ENCODE measurements at regions not wholly inside any gene's neighbourhood (a gene's known extent, or its start where the extent isn't known, plus 50 kb on each side); places are given as distances from the start of the nearest gene placed in this dataset.

DNA sequence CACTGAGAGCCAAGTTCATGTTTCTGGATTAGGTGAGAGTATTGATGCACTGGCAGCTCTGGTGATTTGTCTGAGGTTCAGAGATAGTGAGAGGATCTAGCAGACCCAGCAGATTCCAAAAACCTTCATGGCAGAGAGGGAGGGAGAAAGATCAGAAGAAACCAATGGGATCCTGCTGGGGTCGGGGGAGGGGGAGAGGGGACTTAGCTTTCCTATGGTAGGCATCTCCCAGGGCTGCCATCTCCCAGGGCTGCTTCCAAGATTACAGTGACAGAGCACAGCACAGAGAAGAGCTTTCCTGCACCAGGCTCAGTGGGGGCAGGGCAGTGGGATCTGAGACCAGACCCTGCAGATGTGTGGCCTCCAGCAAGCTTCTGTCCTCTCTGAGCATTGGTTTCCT lies 76.8 kb upstream of the GDF10 start:
- TF ChIP-seq SIN3A (IDR thresholded peaks at IDR 0.05; ENCODE audit: borderline replicate concordance, insufficient read depth, low read depth, low read length), result no peak
- no peak for TF ChIP-seq CTCF (IDR thresholded peaks at IDR 0.05)
- TF ChIP-seq, protein P1, sequence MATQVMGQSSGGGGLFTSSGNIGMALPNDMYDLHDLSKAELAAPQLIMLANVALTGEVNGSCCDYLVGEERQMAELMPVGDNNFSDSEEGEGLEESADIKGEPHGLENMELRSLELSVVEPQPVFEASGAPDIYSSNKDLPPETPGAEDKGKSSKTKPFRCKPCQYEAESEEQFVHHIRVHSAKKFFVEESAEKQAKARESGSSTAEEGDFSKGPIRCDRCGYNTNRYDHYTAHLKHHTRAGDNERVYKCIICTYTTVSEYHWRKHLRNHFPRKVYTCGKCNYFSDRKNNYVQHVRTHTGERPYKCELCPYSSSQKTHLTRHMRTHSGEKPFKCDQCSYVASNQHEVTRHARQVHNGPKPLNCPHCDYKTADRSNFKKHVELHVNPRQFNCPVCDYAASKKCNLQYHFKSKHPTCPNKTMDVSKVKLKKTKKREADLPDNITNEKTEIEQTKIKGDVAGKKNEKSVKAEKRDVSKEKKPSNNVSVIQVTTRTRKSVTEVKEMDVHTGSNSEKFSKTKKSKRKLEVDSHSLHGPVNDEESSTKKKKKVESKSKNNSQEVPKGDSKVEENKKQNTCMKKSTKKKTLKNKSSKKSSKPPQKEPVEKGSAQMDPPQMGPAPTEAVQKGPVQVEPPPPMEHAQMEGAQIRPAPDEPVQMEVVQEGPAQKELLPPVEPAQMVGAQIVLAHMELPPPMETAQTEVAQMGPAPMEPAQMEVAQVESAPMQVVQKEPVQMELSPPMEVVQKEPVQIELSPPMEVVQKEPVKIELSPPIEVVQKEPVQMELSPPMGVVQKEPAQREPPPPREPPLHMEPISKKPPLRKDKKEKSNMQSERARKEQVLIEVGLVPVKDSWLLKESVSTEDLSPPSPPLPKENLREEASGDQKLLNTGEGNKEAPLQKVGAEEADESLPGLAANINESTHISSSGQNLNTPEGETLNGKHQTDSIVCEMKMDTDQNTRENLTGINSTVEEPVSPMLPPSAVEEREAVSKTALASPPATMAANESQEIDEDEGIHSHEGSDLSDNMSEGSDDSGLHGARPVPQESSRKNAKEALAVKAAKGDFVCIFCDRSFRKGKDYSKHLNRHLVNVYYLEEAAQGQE (IDR thresholded peaks at IDR 0.05; ENCODE audit: insufficient read depth in 1 of 2, low read depth in 2 of 2, low read length in 1 of 2), result no peak
- TF ChIP-seq POLR2AphosphoS5 (IDR thresholded peaks at IDR 0.05; ENCODE audit: low read depth, low read length), result no peak
